ENCODE measurements at regions not wholly inside any gene's neighbourhood (a gene's known extent, or its start where the extent isn't known, plus 50 kb on each side); places are given as distances from the start of the nearest gene placed in this dataset.
"Not testable (repeated sequence)": the region's sequence is repeated elsewhere in the genome, so short reads cannot be mapped to it uniquely, and the experiment has no call there.

DNA sequence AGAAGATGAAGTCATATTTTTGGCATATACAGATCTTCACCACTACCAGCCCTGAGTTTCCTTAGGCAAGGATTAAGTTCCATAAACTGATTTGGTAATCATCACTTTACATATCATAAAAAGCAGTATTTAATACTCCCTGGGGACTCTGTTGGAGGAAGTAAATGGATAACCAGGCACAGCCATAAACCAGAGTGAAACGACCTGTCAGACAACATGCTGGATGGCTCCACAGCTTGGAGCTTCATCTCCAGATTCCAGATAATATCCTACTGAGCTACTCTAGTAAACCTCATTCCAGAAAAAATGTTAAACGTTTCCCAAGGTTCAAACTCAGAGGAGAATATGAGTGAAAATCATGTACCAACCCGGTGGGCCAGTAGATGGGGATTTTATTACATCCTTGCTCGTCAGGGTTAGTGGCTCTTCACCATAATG is 109.2 kb downstream of the BASP1 start:
- DNase-seq (ENCODE audit: low read depth), result no peak

DNA sequence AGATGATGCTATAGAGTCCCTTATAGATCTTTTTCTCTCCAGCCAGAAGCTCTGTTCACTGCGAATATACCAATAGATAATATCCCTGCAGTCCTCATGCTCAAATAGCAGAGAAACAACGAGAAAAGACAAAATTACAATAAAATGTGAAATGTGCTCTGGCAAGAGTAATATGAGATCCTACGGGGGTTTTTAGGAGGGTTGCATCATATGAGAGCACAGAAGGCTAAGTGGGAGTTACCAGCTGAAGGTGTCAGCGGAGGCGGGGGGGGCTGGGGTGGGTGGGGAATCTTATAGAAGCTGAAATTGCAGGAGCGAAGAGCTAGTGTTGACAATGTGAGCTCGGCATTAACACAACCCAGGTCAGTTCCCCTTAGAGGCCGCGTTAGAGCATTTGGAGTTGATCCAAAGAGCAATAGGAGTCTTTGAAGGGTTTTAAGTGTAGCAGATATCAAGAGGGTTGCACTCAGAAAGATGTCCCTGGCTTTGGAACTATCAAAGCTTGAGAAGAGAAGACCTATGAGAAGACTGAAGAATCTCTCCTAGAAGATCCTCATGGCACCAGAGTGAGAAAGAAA is 109.7 kb downstream of the BASP1 start:
- DNase-seq (ENCODE audit: low read depth), result no peak

DNA sequence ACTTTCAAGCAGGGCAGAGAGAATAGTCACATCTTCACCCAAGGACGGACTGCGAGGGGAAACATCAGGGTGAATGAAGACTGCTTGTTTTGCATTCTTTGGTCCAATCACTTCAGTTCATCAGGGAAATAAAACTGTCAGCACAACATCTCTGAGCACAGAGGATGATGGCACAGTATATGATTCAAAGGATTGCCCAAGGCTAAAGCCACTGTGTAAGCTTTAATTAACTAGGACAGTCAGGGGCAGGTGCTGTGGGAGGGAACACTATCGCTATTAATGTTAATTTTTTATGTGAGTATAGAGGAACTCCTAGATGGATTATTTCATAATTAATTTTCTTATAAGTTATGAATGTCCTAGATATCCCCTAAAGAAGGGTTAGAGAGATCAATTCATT is 112.1 kb downstream of the BASP1 start:
- no peak for DNase-seq (ENCODE audit: low read depth)

DNA sequence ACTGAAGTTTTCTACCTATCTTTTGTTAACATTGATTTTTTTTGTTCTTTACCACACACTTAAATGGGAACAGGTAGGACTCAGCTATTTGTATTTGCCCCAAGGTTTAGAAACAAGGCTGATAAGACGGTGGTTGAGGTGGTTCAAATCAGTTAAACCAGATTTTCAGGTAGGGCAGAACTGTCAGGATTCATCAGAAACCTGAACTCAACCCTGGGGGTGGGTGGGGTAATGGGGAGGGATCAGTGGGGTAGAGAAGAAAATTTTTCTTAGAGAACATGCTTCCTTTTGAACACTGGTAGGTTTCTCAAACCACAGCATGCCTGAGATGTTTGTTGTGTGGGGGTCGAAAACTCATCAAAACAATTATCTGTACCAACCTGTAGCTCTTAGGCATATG is 113.0 kb downstream of the BASP1 start:
- no peak for DNase-seq (ENCODE audit: low read depth)

DNA sequence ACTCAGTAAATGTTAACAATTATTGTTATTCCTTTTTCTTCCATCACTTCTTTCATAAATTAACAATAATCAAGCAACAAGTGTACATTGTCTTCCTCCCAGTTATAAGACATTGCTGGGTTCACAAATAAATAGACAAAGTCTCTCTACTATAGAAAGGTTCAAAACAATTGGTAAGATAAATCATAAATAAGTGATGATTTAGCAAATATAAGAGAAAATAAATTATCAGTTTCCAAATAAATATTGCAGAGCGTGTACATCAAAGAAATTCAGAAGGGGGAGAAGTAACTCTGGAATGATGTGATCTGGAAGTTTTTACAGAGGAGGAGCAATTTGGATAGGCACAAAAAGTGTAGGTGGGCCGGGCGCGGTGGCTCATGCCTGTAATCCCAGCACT is 114.2 kb downstream of the BASP1 start:
- DNase-seq (ENCODE audit: low read depth), result no peak

DNA sequence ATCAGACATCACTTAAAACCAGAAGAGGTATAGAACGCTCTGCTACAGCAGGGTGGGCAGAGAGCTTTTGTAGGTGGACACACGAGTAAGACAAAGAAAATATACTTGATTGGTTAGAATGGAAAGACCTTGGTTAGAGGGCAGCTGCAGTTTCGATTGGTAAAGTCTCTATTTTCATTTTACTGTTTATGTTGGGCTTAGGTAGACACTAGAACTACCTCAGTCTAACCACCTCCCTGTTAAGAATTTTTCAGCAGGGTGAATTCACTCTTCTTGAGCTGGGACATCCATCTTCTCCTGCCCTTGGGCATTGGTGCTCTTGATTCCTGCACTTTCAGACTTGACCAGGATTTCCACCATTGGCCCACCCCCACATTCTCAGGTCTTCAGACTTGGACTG is 116.3 kb downstream of the BASP1 start:
- no peak for DNase-seq (ENCODE audit: low read depth)

DNA sequence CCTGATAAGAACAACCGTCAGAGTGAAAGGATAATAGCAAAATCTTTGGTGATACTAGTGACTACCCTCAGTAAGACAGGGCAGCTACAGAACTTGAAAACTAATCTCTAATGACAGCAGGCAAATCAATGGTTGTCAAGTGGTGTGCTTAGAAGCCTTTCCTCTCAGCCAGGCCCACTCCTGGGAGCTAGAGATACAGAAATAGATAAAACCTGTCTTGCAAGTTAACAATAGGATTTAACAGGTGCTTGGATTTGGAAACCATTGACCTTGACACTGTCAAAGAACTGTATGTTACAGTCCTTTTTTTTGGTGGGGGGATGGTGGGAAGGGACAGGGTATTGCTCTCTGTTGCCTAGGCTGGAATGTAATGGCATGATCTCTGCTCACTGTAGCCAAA is 118.6 kb downstream of the BASP1 start:
- DNase-seq (ENCODE audit: low read depth), result no peak

DNA sequence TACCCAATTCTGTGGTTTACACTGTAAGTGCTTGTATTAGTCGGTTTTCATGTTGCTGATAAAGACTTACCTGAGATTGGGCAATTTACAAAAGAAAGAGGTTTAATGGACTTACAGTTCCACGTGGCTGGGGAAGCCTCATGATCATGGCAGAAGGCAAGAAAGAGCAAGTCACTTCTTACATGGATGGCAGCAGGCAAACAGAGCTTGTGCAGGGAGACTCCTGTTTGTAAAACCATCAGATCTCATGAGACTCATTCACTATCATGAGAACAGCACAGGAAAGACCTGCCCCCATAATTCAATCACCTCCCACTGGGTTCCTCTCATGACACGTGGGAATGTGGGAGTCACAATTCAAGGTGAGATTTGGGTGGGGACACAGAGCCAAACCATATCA is 119.3 kb downstream of the BASP1 start:
- DNase-seq (ENCODE audit: low read depth), result not testable (repeated sequence)

DNA sequence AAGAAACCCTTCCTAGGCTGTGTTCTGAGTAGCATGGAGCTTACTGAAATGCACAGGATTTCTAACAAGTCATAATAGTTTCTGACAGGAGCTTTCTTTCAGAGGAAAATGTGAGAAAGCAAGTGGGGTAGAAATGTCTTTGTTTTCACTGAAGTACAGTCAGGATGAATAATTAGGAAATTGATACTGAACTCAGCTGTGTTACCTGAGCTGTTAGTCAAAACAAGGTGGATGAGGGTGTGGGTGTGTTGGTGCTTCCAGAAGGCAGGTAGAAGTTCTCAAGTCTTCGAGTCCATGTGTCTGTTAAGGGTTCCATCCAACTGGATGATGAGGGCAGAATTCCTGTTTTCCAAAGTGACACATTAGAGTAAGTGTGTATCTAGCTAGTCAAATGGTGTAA is 122.4 kb downstream of the BASP1 start:
- no peak for DNase-seq (ENCODE audit: low read depth)

DNA sequence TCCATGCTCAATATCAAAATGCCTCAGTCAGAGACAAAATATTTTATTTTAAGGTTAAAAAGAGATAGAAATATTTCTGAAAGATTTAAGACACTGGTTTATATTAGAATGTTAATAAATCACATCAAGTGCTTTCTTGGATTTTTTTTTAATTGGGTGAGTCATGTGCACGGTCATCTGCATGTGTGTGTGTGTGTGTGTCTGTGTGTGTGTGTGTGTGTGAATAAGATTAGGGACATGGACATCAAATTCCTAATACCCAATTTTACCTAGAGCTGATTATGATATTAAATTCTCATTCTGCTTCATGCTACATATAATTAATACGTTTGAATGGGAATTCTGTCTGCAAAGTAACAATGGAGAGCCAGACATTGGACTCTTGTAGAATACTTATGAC is 122.9 kb downstream of the BASP1 start:
- DNase-seq (ENCODE audit: low read depth), result peak; percentile 8

DNA sequence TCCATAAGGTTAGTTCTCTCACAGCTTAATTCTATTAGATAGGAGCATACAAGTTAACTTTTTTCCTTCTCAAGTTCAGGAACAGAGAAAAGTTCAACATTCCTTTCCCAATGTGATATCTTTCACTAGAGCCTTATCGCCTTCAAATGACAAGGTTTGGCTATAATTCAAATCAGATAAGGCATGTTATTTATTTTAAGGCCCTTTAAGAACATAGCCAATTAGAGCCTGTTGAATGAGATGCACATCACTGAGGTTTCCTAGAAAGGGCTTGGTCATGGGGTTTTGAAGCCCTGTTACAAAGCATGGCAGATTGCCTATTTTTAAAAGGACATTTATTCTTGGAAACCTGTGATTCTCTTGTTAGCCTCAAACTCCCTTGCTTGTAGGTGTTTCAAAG is 123.4 kb downstream of the BASP1 start:
- DNase-seq (ENCODE audit: low read depth), result no peak

DNA sequence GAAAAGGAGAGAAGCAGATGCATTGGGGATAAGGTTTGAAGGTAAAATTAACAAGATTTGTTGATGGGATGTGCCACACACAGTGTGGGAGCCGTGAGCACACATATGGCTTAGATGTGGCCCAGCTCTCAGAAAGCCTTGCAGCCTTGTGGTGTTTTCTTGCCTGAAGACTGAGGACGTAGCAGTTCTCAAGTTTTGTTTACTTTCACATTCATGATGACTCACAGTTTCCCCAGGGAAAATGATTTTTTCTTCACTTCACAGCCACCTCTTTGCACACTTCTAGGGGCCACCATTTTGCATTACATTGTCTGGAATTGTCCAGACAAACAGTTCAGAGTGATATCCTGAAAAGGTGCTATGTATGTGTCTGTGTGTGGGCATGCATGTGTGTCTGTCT is 126.2 kb downstream of the BASP1 start:
- DNase-seq (ENCODE audit: low read depth), result peak; percentile 76

DNA sequence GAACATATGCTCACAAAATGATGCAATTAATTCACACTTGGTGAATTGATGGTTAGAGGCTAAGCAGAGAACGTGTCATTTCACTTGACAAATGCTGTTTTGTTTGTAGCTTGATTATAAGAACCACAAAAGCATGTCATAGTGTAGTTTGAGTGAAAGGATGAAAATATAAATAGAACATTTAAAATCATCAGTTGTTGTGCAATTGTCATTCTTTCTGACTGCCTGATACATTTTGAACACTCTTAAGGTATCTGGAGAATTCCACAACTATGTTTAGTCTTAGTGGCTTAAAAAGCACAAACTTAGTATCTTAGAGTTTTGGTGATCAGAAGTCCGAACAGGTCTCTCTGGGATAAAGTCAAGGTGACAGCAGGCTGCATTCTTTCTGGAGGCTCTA is 129.4 kb downstream of the BASP1 start:
- DNase-seq (ENCODE audit: low read depth), result no peak

DNA sequence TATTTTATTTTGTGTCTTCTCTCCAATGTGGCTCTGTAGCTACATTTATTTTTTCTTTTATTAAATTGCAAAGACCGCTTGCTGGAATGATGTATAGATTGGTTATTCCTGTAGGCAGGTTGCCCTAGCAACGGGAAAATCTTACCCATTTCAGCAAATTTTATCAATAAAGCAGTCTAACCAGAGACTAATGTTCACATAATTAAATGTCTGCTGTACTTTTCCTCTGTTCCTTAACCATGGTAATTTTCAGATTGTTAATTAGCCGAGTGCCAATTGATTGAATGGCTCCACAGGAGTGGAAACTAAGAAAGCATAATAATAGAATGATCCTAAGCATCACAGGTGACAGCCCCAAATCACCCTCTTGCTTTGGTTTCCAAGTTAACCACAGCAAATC is 134.8 kb downstream of the BASP1 start:
- no peak for DNase-seq (ENCODE audit: low read depth)

DNA sequence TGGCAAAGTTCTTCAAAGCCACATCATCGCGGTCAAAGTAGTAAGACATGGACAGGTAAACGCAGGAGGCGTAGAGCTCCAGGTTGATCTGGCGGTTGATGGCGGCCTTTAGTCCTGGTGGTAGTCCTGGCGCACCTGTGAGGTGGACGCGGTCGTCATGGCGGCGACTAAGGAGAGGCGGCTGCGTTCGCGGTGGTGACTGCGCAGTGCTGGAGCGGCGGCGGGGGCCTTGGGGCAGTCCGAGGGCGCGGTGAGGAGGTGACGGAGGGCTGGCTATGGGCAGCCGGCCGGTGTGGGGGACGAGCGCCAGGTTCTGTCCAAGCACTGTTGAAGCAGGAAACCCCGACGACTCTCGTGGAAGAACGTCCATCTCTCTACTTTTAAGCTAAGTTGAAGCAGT is 136.8 kb downstream of the BASP1 start:
- DNase-seq (ENCODE audit: low read depth), result no peak

DNA sequence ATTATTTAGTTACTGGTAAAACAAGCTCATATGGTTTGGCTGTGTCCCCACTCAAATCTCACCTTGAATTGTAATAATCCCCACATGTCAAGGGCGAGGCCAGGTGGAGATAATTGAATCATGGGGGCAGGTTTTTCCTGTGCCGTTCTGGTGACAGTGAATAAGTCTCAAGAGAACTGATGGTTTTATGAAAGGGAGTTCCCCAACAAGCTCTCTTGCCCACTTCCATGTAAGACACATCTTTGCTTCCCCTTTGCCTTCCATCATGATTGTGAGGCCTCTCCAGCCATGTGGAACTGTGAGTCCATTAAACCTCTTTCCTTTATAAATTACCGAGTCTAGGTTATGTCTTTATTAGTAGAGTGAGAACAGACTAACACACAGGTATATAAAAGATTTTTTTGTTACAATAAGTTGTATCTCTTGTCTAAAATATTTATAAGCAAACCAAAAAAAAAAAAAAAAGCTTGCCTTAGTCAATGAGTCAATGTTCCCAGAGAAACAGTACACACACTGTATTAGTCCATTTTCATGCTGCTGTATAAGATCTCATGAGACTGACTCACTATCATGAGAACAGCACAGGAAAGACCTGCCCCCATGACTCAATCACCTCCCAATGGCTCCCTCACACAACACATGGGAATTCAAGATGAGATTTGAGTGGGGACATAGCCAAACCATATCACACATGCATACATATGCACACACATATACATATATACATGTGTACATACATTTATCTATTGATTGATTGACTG is 138.3 kb downstream of the BASP1 start:
- DNase-seq (ENCODE audit: low read depth), result peak; percentile 76

DNA sequence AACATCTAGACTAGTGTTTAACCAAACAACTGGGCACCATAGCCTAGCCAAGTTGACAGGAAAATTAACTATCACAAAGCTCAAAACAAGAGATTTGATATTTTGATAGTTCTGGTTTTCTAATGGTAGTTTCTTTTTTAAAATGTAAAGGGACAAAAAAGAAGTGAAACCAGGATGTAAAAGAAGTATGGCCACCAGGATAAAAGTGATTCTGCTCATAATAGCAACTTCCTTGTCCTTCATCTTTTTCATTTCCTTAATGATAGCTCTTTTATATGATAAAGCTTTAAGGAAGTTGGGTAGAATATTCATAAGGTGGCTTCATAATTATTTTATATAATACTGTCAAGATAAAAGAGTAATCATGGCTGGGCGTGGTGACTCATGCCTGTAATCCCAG is 139.1 kb downstream of the BASP1 start:
- DNase-seq (ENCODE audit: low read depth), result no peak

DNA sequence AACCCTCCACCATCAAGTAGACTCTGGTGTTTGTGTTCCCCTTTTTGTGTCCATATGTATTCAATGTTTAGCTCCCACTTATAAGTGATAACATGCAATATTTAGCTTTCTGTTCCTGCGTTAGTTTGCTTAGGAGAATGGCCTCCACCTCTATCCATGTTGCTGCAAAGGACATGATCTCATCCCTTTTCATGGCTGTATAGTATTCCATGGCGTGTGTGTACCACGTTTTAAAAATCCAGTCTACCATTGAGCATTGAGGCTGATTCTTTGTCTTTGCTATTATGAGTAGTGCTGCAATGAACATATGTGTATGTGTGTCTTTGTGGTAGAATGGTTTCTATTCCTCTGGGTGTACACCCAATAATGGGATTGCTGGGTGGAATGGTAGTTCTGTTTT is 140.1 kb downstream of the BASP1 start:
- no peak for DNase-seq (ENCODE audit: low read depth)

DNA sequence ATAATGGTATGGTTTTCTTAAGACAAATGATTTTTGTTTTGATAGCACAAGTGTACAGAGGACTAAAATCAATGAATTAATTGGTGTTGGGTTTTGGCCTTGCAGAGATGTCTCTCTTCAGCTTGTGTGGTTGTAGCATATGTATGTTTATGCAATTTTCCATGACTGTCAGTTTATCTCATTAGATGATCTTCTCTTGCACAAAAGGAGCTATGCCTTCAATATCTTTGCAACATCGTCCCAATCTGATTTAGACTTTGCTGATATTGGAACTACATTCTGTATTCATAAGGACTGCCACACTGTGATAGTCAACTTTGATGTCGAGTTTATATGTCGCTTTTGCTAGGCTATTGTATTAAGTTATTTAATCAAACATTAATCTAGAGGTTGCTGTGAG is 140.0 kb upstream of the TAF11L2 start:
- DNase-seq (ENCODE audit: low read depth), result no peak

DNA sequence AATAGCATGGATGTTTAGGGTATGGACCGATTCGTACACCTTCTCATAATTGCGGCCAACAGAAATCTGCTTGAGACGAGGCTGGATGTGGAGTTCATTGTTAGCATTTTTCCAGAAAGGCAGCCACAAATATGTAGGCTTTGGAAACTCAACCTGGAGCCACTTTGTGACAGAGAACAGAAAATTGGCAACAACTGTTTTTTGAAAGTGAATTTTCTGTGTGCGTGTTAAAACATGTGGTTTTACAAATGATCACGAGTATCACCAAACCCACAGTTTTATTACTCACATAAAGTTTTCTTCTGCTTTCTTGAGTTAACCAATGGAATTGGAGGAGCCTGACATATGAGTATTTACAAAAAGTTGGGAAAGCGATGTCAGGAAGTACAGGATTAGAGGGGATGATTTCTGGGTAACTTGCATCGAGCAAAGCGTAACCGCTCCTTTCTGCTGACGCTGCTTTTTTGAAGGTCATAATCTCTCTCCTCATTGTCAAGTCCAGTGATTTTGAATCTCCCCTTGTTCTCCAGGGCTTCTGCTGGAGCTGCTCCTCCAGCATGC is 138.5 kb upstream of the TAF11L2 start:
- DNase-seq (ENCODE audit: low read depth), result no peak

DNA sequence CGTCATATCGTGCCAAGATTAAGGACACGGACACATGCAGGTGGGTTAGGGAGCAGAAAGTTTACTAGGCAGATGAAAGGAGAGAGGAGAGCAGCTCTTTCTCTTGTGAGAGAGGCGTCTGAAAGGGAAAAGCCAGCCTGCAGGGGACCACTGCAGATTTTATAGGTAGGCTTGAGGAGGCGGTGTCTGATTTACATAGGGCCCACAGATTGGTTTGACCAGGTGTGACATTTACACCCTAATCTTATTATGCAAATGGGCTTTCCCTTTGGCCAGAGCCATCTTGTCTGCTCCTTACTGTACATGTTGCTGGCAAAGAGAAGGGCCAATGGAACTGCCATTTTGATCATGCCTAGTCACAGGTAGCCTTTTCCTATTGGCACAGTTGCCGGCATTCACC is 137.2 kb upstream of the TAF11L2 start:
- DNase-seq (ENCODE audit: low read depth), result no peak

DNA sequence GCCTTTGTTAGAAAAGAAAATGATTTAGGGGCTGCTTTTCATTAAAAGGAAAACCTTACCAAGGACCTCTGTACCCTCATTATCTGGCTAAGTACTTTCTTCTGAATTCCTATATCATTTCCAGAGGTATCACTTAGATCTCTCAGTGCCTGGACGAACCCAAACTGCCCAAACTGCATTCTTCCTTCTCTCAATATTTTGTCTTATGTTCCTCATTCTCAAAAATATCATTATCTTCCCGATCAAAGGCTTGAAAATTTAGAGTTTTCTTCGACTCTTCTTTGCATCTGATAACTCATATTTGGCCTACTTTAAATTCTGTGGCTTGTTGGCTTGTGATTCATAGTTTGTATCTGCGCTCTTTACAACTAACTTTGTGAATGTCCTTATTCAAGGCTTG is 136.7 kb upstream of the TAF11L2 start:
- no peak for DNase-seq (ENCODE audit: low read depth)

DNA sequence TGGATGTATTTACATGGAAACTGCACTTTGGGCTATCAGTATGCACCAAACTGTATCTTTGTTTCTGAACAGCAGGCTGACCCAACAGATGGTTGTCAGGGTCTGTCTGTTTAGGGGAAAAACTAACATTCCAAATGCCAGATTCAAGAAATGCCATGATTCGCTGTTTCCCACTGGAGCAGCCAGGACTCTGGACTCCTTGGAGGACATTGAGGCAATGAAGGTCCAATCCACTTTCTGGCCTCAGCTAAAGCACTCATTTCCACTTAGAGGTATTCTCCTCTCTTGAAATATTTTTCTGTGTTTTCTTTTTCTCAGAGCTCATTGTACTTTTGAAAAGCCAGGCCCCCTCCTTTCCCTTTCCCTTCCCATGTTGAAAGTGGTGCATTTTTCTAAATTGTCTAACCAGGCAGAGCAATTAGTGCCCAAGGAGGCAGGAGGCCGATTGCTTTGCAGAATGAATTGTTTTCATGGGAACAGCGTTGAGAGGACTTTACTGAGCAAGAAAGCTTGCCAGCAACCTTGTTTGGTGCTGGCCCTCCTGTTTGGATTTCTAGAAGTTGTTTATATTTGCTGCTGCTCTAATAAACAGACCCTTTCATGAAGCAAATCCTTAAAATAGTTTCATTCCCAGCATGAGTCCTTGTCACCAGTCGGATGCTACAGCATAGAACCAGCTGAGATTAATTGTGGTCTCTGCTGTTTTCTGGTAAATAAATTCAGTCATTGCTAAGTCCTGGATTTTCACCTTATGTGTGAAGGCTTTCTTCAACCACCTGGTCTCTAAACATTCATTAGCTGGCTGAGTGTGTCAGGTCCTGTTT is 132.8 kb upstream of the TAF11L2 start:
- DNase-seq (ENCODE audit: low read depth), result no peak
